DMS 273 (cell line): ENCODE measurements at regions not wholly inside any gene's neighbourhood (a gene's known extent, or its start where the extent isn't known, plus 50 kb on each side); places are given as distances from the start of the nearest gene placed in this dataset.

Experiments
- DNase-seq: peaks from one replicate; lab custom pipeline; 2025; ENCODE audit not compliant: unreplicated experiment; lab: John Stamatoyannopoulos, UW

DNA sequence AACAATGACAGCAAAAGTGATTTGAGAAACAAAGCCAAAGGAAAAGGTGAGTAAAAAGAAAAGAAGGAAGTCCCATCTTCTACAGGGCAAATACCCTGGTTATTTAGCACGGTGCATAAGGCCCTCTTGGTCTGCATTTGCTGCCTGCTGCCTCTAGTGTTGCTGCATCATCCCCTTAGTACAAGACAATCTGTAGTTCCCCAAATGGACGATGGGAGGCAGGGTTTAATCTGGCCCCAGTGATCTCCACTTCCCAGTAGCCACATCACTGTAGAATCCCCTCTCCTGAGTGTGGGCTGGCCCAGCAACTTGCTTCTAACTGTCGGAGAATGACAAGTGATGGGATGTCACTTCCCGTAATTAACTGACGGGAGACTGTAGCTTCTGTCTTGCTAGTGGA is 85.1 kb downstream of the CTAGE1 start:
- peak; percentile 21 for DNase-seq

DNA sequence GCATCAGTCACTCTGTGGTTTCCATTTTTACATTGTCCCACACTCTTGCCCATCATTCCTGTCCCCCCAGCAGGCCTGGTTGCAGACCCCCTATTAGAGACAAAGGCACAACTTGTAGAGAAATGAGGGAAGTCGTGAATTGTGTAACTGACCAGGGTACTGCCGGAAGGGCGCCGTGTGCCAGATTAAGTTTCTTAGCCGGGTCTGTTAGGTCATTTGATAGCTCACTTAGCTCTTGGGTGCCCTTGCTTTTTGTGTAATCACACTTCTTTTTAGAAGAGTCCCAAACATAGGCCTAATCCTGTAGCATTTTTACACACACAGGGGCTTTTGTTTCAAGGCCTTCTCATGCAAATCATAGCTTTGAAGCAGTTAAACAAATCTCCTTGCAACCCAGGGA is 87.2 kb downstream of the CTAGE1 start:
- DNase-seq, result no peak

DNA sequence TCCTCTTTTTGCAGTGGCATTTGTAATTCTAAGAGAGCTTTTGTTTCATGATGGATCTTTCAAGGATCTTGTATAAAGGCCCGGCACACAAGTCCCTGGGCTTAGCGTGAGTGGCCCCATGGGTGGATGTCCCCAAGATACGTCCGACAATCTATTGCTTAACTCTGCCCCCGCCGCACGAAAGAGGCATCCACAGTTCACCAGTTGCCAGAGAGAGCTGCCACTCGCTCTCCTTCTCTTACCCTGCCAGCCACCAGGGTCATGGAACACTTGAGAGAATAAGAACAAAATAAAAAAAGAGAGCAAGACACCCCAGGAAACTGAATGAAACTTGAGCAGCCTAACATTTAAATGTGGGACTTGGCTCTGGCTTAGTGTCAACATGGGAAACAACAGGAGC is 92.3 kb downstream of the CTAGE1 start:
- no peak for DNase-seq

DNA sequence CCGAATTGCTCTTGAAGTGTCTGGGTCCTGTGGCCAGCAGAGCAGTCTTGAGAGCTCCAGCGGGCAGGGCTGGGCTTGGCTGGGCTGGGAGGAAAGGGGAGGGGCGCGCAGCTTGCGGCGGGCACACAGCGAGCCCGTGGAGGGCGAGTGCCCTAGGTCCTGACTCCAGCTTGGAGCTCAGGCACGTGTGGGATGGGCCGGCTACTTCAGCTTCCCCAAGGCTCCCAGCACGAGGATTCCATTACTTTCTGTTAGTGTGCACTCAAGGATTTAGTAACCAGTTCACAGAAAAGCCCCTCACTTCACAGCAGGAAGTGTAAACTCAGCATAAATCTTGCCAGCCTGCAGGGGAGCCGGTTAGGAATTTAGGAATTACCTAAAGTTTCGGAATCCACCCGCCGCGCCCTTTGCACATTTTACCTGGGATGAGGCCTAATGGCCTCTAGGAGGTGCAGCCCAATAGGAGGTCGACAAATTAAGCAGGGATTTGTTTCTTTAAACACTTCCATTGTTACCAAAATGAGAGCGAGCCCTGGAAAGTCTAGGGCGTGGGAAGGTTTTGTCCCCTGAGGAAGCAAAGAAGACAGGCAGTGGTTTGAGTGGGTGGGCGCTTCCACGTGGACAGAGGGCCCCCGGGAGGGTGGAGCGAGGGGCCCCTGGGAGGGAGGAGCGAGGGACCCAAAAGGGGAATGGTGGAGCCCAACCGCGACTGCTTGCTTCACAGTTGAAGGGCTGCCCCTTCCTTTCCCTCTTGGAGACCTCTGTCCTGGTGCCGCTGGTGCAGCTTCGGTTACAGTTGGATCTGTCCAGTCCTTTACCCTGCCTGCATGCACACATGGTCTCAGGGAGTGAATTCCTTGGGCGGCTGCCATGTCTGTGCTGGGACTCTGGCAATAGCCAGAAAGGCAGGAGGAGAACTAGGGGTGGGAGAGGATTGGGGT is 93.3 kb downstream of the CTAGE1 start:
- DNase-seq, result no peak

DNA sequence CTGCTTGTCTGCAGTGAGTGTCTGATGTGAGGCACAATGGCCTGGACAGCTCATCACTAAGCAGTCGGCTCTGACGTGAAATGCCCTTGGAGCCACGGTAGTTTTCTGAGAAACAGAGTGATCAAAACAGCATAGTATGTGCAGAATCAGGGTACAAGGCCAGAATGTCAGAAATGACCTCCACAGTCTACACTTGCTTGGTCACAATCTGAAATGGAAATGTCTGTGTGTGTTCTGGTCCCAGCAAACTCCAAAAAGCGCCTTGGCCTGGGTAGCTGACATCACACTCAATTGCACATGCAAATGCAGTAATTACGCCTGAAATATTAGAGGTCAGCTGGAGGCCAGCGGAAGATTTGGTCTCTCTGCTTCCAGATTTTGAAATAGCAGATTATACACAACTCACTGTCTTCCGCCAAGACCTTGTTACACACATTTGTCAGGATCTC is 95.4 kb downstream of the CTAGE1 start:
- no peak for DNase-seq

DNA sequence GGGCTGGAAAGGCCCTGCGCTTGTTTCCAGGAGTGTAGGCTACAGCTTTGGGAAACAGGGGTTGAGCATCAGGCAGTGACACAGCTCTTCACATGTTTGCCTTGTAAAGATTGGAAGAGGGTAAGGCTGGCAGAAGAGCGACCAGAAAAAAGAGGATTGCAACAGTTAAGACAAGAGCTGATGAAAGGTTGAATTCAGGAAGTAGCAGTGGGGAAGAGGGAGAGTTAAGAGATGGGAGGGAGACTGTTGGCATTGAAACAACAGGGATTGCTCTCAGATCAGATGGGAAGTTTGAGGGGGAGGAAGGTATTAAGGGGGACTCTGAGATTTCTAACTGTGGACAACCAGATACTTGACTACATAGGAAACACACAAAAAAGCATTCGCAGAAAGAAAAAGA is 96.9 kb downstream of the CTAGE1 start:
- DNase-seq, result no peak

DNA sequence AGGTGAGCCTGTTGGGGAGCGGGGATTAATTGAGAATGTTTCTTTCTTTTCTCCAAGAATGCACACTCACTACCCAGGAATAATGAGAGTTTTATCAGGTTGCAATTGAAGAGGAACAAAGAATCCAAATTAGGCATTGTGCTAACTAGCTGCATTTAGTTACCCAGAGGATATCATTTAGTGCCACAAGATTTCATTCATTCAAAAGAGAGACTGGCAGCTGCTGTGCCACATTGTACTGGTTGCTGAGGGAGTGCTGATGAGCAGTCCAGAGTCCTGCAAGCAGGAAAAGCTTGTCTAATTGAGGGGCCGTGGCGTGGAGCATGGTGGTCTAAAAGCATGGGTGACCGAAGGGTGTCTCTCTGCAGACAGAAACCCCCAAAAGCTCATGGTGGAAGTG is 97.6 kb downstream of the CTAGE1 start:
- DNase-seq, result no peak

DNA sequence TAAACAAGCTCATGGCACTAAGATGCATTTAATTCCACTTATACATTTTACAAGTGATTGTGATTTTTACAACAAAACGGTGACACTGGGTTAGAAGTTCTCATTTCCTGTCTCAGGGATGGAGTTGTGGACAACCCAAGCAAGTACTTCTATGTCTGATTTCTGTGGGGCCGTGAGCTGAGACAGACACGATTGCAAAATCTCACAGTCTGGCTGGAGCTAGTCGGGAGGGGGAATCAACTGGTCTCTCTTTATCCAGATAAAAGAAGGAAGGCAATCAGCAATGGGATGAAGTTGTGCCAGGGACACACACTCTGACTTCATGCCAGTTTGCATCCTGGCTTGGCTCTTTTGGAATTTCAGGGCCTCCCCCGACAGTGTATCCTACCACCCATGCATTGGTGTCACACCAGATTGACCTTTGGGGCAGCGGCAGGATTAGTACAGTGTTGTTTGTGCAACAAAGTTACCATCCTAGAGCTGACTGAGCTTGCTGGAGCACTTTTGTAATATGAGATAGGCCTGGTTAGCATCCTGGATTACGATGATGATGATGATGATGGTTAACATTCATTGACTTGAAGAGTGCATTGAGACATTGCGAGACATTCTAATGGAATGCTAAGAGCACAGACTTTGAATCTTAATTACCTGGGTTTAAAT is 98.8 kb downstream of the CTAGE1 start:
- no peak for DNase-seq

DNA sequence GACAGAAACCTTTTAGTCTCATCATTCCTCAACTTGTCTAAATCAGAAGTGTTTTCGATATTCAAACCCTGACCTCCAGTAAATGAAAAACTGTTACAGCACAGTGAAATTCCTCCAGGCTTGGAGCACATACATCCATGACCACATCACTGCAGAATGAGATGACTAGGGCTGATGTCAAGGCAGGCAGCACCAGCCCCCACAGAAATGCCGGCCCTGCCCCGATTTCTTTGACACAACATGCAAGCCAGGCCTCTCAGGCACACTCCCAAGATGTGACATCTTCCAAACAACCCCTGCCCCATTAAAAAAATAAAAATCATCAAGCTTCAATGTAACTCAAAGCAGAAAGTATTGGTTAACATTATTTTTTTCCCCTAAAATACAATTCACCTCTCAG is 103.3 kb downstream of the CTAGE1 start:
- DNase-seq, result no peak

DNA sequence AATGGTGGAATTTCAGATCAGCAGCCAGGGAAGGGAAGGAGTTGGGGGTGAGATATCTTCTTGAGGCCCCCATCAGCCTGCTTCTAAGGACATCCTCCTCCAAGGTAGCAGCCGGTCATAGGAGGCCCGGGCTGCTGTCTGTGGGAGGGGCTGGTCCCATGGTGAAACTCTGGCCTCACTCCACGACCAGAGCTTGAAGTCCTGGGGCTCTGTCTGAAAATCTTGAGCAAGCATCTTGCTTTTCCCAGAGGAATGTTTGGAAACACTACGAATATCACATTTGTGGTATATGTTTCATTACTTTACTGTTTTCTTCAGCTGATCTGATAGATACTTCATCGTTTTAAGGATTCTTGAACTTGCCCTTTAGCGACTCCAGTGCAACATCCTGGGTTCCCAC is 103.7 kb downstream of the CTAGE1 start:
- no peak for DNase-seq

DNA sequence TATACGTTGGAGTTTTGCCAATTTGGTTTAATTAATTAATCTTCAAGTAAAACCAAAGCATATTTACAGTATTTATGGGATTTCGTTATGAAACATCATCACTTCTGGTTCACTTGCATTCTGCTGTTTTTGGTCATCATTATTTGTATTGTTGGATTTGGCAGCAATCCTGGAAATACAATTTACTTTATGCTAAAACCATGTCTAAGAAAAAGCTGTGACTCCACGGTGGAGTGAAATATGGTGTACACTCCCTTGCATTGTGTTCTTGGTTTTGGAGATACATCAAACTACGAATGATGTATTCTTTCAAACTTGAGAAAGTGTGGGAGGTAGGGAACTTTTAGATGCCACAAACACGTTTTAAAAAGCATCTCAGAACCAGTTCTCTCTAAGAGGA is 106.4 kb downstream of the CTAGE1 start:
- DNase-seq, result no peak

DNA sequence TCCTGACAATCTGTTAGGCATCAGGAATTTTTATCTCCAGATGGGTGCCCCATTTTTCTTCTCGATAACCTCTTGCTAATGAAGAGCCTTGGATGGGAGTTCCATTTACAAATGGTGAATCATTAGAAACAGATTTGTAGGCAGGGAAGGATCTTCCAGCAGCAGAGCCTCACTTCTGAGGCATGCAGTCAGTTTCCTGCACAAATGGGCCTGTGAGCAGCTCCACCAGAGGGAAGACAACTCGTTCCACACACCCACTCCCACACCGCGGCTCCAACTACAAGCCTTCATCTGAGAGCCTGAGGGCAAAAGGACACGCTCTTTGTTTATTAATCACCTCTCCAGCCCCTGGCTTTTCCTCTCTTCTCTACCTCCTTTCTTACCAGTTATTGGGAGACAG is 108.5 kb downstream of the CTAGE1 start:
- no peak for DNase-seq

DNA sequence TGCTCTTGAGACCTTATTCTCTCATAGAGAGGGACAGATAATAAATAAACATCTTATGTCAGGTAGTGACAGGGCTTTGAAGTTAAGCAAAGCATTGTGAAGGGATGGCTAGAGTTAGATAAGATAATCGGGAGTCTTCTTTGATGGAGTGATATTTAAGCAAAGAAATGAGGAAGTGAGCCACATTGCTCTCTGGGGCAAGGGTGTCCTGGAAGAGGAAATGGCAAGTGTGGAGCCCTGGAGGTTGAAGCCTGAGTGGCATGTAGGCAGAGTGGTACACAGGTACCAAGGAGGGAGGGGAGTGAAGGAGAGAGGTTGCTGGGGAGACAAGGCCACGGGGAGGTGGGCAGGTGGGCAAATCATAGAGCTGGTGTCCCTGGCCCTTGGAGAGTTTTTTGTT is 110.2 kb downstream of the CTAGE1 start:
- DNase-seq, result no peak

DNA sequence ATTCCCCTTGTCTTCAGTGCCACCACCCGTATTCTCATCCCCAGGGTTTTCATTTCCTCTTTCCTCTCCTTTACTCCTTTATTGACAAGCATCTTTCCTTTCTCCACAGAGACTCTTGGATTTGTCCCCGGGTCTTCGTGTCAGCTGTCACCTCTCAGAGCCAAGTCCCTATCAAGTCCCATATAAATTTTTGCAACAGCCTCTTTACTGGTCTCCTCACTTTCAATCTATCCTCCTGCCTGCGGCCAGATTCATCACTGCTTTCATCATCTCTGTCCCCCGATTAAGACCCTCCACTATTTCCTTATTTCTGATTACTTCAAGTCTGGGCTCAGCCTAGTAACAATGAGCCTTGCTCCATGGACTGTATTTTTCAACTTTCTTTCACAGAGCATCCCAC is 113.8 kb downstream of the CTAGE1 start:
- no peak for DNase-seq

DNA sequence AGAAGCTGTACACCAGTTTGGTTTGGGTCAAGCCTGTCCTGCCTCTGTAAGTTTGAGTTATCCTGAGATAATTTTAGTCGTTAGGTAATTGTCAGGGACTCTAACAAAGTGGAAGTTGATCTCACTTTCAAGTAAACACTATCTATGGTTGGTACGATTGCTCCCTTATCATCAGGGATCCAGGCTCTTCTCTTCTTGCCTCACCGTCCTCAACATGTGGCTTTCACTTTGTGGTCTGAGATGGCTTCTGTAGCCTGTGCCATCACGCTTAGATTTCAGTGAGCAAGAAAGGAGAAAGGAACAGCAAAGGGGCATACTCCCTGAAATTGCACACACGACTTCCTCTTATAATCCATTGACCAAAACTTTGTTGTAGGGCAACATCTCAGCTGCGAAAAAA is 115.6 kb downstream of the CTAGE1 start:
- DNase-seq, result no peak

DNA sequence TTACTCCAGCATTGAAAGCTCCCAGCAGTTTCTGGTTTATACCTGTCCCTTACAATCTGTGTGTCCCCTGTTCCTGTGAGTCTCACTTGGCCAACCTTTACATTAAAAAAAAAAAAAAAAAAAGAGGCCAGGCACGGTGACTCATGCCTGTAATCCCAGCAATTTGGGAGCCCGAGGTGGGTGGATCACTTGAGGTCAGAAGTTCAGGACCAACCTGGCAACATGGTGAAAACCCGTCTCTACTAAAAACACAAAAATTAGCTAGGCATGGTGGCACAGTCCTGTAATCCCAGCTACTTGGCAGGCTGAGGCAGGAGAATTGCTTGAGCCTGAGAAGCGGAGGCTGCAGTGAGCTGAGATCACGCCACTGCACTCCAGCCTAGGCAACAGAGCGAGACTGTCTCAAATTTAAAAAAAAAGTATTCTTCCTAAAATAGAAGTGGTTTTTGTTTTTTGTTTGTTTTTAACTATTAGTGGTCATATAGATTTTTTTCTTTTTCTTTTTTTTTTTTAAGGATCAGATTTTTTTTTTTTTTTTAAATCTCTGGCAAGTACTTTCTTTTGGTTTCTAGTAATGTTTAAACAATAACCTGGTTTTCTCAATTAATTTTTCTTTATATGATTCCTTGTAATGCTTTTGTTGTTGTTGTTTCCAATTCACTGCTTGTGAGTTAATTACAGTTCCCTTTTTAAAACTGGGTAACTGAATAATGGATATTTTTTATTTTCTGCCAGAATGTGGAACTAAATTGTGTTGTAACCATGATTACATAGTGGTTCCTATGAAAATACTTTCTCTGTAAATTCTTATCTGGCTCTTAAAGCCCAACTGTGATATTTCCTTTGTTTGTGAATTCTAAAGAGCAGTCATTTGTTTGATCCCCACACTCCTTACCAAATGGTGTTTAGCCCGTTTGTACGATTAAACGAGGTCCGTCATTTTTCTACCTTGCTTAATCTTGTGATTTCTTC is 116.8 kb downstream of the CTAGE1 start:
- DNase-seq, result no peak

DNA sequence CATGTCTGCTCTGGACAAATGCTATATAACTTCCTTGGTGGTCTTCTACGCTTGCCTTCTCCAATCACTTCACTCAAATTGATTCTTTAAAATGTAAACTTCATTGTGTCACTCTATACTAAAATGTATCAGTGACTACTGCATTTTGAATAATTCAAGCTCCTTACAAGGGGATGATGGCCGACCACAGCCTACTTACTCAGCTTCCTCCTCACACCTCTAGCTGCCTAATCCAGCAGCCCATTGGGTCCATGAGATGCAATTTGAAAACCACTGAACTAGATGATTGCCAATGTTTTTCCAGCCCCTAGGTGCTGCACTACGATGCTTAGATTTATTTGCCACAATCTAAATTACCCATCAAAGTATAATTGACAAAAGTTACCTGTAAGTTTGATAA is 120.7 kb downstream of the CTAGE1 start:
- no peak for DNase-seq

DNA sequence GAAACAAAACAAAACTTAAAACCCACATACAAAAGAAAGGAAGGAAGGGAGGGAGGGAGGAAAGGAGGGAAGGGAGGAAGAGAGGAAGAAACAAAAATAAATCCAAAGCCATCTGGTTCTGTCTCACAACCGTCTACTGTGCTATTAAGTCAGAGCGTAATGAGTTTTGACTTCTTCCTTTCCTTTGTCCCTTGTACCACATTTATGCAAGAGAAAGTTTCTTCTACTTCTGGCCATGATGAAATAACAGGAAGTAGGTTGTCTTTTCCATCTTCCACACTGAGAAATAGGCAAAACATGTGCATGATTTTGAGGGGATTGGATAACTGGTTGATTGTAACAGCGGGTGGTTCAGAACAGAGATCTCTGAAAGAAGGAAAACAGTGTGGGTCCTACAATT is 121.4 kb downstream of the CTAGE1 start:
- DNase-seq, result no peak

DNA sequence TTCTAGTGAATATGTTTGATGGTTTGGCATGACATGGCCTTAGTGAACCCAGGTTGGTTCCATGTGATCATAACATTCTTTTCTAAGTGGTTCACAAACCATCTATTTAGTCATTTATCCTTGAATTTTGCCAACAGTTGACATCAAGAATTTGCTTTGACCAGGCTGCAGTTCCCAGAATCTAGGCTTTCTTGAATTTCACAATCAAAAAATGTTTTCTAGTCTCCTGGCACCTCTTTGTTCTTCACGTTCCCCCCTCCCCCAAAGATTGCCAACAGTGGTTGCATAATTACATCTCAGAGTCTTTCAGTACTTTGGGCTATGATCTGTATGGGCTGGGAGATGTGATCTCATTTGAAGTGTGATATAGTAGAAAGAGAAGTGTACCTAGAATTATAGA is 124.0 kb downstream of the GATA6 start:
- no peak for DNase-seq

DNA sequence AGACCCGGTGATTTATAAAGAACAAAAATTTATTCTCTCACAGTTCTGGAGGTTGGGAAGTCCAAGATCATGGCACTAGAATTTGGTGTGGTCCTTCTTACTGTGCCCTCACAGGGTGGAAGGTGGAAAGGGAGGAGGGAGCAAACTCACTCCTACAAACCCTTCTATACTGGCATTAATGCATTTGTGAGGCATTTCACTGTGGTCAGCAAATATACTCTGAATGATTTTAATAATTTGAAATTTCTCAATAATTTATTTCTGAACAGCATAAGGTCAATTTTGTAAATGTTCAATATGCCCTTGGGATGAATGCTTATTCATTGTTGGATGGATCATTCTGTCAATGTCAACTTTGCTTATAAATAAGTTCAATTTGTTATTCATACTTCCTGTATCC is 120.6 kb downstream of the GATA6 start:
- DNase-seq, result no peak

DNA sequence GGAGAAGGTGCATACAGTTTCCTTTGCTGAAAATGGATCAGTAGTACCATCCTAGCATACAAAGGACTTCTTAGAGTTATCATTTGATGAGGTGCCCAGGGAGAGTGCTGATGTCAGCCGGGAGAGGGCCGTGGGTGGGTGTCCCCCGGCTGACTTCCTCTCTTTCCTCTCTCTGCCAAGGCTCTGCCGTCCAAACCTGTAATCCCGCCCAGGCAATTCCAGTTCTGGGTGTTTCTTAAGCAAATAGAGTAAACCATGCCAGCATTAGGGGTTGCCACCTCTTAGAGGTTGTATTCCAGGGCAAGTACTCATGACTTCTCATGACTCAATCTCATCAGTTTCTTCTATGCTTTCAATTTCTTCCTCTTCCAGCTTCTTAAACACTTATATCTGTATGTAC is 117.2 kb downstream of the GATA6 start:
- DNase-seq, result no peak
